ENCODE measurements at regions not wholly inside any gene's neighbourhood (a gene's known extent, or its start where the extent isn't known, plus 50 kb on each side); places are given as distances from the start of the nearest gene placed in this dataset.
"Not testable (repeated sequence)": the region's sequence is repeated elsewhere in the genome, so short reads cannot be mapped to it uniquely, and the experiment has no call there.

GRCh38 chr22:47369020-47369419 lies 606.6 kb downstream of the TBC1D22A start:
- DNase-seq: no peak

- no peak for DNase-seq
These were observed 605.8 kb downstream of the TBC1D22A start for GRCh38 chr22:47367993-47368945.

GRCh38 chr22:47367107-47367690 lies 604.7 kb downstream of the TBC1D22A start:
- no peak for DNase-seq

GRCh38 chr22:47366026-47366767 lies 603.7 kb downstream of the TBC1D22A start:
- DNase-seq: no peak

GRCh38 chr22:47361247-47361646 lies 598.8 kb downstream of the TBC1D22A start:
- DNase-seq: no peak

GRCh38 chr22:47357493-47357892 lies 595.0 kb downstream of the TBC1D22A start:
- no peak for DNase-seq

- DNase-seq: no peak
These were observed 594.6 kb downstream of the TBC1D22A start for GRCh38 chr22:47357086-47357485.

GRCh38 chr22:47356511-47357011 lies 594.1 kb downstream of the TBC1D22A start:
- no peak for DNase-seq

GRCh38 chr22:47355776-47356510 lies 593.5 kb downstream of the TBC1D22A start:
- DNase-seq: no peak

- DNase-seq: no peak
These were observed 592.9 kb downstream of the TBC1D22A start for GRCh38 chr22:47355388-47355725.

GRCh38 chr22:47354668-47355387 lies 592.4 kb downstream of the TBC1D22A start:
- no peak for DNase-seq

- DNase-seq: no peak
These were observed 590.7 kb downstream of the TBC1D22A start for GRCh38 chr22:47352920-47353700.

- no peak for DNase-seq
These were observed 589.6 kb downstream of the TBC1D22A start for GRCh38 chr22:47351836-47352579.

- DNase-seq: not testable (repeated sequence)
These were observed 583.8 kb downstream of the TBC1D22A start for GRCh38 chr22:47346287-47346686.

GRCh38 chr22:47345025-47345424 lies 582.6 kb downstream of the TBC1D22A start:
- no peak for DNase-seq

- no peak for DNase-seq
These were observed 582.0 kb downstream of the TBC1D22A start for GRCh38 chr22:47344414-47344813.

- no peak for DNase-seq
These were observed 581.2 kb downstream of the TBC1D22A start for GRCh38 chr22:47343611-47344010.

GRCh38 chr22:47342446-47342845 lies 580.0 kb downstream of the TBC1D22A start:
- no peak for DNase-seq

- no peak for DNase-seq
These were observed 579.0 kb downstream of the TBC1D22A start for GRCh38 chr22:47341464-47341863.

- DNase-seq: no peak
These were observed 578.5 kb downstream of the TBC1D22A start for GRCh38 chr22:47340851-47341436.
